ENCODE measurements at regions not wholly inside any gene's neighbourhood (a gene's known extent, or its start where the extent isn't known, plus 50 kb on each side); places are given as distances from the start of the nearest gene placed in this dataset.

- TF ChIP-seq CTCF (IDR thresholded peaks at IDR 0.05; ENCODE audit: poor library complexity, severe bottlenecking) (no peak), POLR2AphosphoS5 (IDR thresholded peaks at IDR 0.05) (no peak)
These were observed 146.8 kb downstream of the FAM43A start for GRCh38 chr3:194832346-194833104.
